Osteocyte (in vitro differentiated cells): ENCODE measurements at regions not wholly inside any gene's neighbourhood (a gene's known extent, or its start where the extent isn't known, plus 50 kb on each side); places are given as distances from the start of the nearest gene placed in this dataset.

ENCODE experiments used
- DNase-seq: peaks from one replicate; pipeline ENCODE4 v3.0.0; 2021; ENCODE audit warnings: mixed read lengths; ENCODE audit not compliant: unreplicated experiment; ENCODE audit errors: extremely low spot score
- H3K27ac Mint-ChIP-seq: one replicate; pipeline ENCODE4 v1.8.0; 2021; ENCODE audit warnings: mild to moderate bottlenecking, mixed read lengths; ENCODE audit not compliant: unreplicated experiment
- H3K27me3 Mint-ChIP-seq: one replicate; pipeline ENCODE4 v1.8.0; 2021; ENCODE audit warnings: mixed read lengths; ENCODE audit not compliant: unreplicated experiment
- H3K36me3 Mint-ChIP-seq: one replicate; pipeline ENCODE4 v1.8.0; 2021; ENCODE audit warnings: mixed read lengths; ENCODE audit not compliant: unreplicated experiment
- H3K4me1 Mint-ChIP-seq: one replicate; pipeline ENCODE4 v1.8.0; 2021; ENCODE audit warnings: mixed read lengths; ENCODE audit not compliant: unreplicated experiment
- H3K4me3 Mint-ChIP-seq: one replicate; pipeline ENCODE4 v1.8.0; 2021; ENCODE audit warnings: mild to moderate bottlenecking, moderate library complexity, mixed read lengths; ENCODE audit not compliant: unreplicated experiment
- H3K9me3 Mint-ChIP-seq: one replicate; pipeline ENCODE4 v1.8.0; 2021; ENCODE audit warnings: mixed read lengths; ENCODE audit not compliant: unreplicated experiment
- CTCF ChIP-seq: fragments of 200-600 bp; sonication (generic); IDR thresholded peaks from 2 replicates; pipeline ENCODE4 v1.5.0; 2021; ENCODE audit warnings: antibody characterized with exemption, mild to moderate bottlenecking, moderate library complexity

- Mint-ChIP-seq H3K4me3 (no peak overlapping the region), H3K27ac (peak overlapping the region; percentile 33), H3K9me3 (no peaks in the 10 kb centered on the region), H3K36me3 (no peaks in the 10 kb centered on the region), H3K27me3 (no peaks in the 10 kb centered on the region), H3K4me1 (peaks cover 24% of the 10 kb centered on the region)
- TF ChIP-seq CTCF: no peak
- no peak for DNase-seq
Observed at GRCh38 chr1:61606448-61607312, 118.3 kb downstream of the TM2D1 start.

DNA sequence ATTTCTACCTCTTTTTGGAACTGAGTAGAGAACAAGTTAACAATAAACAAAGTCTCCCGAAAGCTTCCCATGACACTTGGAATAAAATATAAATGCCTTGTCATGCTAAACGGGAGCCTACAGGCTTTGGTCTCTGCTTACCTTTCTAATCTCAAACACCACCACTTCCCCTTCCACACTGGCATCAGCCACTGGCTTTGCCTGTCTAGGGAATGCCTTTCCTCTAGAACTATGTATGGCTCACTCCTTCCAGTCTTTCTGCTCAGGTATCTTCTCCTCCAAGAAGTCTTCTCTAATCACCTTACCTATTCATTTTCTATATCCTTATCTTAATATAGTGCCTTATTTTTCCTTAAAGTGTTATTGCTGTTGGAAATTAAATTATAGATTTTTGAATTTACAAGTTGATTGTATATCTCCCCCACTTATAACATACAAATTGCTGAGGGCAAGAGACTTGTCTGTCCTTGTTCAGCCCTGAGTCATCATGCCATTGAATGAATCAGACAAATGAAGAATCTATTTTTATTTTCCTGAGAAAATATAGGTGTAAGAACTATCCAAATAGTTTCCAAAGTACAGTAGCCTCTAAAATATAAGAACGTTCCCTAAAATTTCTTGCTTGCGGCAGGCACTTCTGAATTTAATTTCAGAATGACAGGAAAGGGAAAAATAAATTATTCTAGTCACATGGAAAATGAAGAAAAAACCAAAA lies 119.2 kb downstream of the TM2D1 start:
- no peak for DNase-seq

DNA sequence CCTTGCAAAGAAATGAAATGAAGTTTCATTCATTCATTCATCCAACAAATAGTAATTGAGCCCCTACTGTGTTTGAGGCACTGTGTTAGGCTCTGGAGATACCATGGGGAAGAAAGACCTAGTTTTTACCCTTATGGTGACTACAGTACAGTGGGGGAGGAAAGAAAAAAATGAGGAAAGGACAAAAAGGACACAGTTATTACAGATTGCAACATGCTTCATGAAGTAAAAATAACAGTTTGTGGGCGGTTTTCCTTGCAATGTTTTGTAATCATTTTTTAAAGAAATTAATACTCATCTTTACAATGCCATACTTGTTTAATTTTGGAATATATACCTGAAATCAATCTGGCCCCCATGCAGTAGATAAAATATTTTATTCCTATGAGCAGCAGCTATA lies 120.3 kb downstream of the TM2D1 start:
- no peak for TF ChIP-seq CTCF
- Mint-ChIP-seq H3K9me3 (no peaks in the 10 kb centered on the region), H3K27ac (no peak overlapping the region), H3K4me3 (no peak overlapping the region), H3K4me1 (peaks cover 24% of the 10 kb centered on the region), H3K27me3 (no peaks in the 10 kb centered on the region), H3K36me3 (no peaks in the 10 kb centered on the region)
- DNase-seq: no peak

More for the DNA sequence above, 119.2 kb downstream of the TM2D1 start:
- Mint-ChIP-seq H3K4me1 (peaks cover 24% of the 10 kb centered on the region), H3K36me3 (no peaks in the 10 kb centered on the region), H3K27ac (no peak overlapping the region), H3K27me3 (no peaks in the 10 kb centered on the region), H3K4me3 (no peak overlapping the region), H3K9me3 (no peaks in the 10 kb centered on the region)
- TF ChIP-seq CTCF: no peak

DNA sequence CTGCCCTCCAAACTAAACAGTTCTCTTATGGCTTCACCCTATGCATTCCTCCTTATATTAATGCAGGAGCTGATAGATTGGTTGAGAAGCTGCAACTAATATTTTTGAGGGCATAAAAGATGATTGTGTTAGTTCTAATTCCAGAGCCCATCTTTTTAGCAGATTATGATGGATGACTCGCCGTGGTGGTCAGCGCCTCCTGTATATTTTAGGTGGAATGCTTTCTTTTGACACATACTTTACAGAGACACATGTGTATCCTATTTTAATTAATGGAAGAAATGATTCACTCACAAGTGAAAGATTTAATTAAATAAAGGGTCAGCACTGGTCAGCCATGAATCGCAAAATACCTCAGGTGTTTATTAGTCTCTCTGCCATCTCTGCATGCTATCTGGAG lies 120.7 kb downstream of the TM2D1 start:
- no peaks in the 10 kb centered on the region for H3K9me3 Mint-ChIP-seq
- peaks cover 24% of the 10 kb centered on the region for H3K4me1 Mint-ChIP-seq
- H3K4me3 Mint-ChIP-seq: no peak overlapping the region
- H3K36me3 Mint-ChIP-seq: no peaks in the 10 kb centered on the region
- H3K27me3 Mint-ChIP-seq: no peaks in the 10 kb centered on the region
- DNase-seq: no peak
- H3K27ac Mint-ChIP-seq: no peak overlapping the region
- no peak for TF ChIP-seq CTCF

DNA sequence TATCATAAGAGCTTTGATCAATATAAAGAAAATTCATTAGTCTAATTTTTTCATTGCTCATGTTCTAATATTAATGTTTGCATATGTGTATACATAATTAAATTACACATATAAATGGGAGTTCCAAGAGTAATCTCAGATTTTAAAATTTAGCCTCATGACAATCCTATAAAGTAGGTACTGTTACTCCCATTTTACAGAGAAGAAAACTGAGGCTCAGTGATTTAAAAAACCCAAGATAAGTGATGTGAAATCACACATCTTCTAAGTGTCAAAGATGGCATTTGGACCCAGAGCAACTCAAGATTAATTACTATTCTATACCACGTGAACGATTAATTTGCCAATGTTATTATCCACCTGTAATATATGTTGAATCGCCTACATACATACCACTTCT lies 122.3 kb downstream of the TM2D1 start:
- Mint-ChIP-seq H3K27ac (no peak overlapping the region), H3K9me3 (no peaks in the 10 kb centered on the region), H3K4me1 (peaks cover 24% of the 10 kb centered on the region), H3K4me3 (no peak overlapping the region), H3K27me3 (no peaks in the 10 kb centered on the region), H3K36me3 (no peaks in the 10 kb centered on the region)
- TF ChIP-seq CTCF: no peak
- DNase-seq: no peak
